ENCODE measurements at regions not wholly inside any gene's neighbourhood (a gene's known extent, or its start where the extent isn't known, plus 50 kb on each side); places are given as distances from the start of the nearest gene placed in this dataset.

GRCh38 chr6:126803769-126804168, 314.7 kb upstream of the RSPO3 start:
- no peaks in the 10 kb centered on the region for H3K36me3 ChIP-seq (ENCODE audit: control insufficient read depth, insufficient read depth, low read length)
- H3K4me3 ChIP-seq (ENCODE audit: low read depth, low read length), result no peak overlapping the region
- ChIA-PET CTCF (interaction anchor here (0.6 to 1.5 kb wide), 6 partner anchors 116 to 387 kb away, joined by 3 to 6 read pairs (median 4); no protein-coding TSS in a partner anchor), POLR2A (no interaction called here)
- Mint-ChIP-seq H3K4me1 (ENCODE audit: low read depth, unreplicated experiment) (peaks cover 30% of the 10 kb centered on the region), H3K36me3 (ENCODE audit: insufficient read depth, unreplicated experiment) (no peaks in the 10 kb centered on the region), H3K4me3 (ENCODE audit: unreplicated experiment) (no peak overlapping the region), H3K27ac (ENCODE audit: unreplicated experiment) (no peak overlapping the region), H3K27me3 (ENCODE audit: insufficient read depth, unreplicated experiment) (no peaks in the 10 kb centered on the region), H3K9me3 (ENCODE audit: unreplicated experiment) (no peaks in the 10 kb centered on the region)
- no peaks in the 10 kb centered on the region for H3K9me3 ChIP-seq
- BruUV-seq (replicated peaks), result no TSS peak
- H3K27me3 ChIP-seq (replicated peaks; ENCODE audit: control insufficient read depth, insufficient read depth, low read length), result no peaks in the 10 kb centered on the region
- TF ChIP-seq CTCF (IDR thresholded peaks at IDR 0.05; ENCODE audit: insufficient read depth in 1 of 2, low read depth in 1 of 2, low read length in 1 of 2, severe bottlenecking in 1 of 2, unreplicated experiment in 1 of 2), result no peak
- intact Hi-C loops (cut with micrococcal nuclease; ENCODE audit: unreplicated experiment), result loop anchor here (1.0 to 10.0 kb wide), 7 partner anchors 128 to 461 kb away; partner anchors contain the start of gene RNF146
- DNase-seq, result no peak
- peaks cover 44% of the 10 kb centered on the region for H3K4me1 ChIP-seq

- intact Hi-C loops (cut with micrococcal nuclease; ENCODE audit: unreplicated experiment), result loop anchor here (1.0 to 10.0 kb wide), 7 partner anchors 127 to 460 kb away; partner anchors contain the start of gene RNF146
- no peaks in the 10 kb centered on the region for H3K27me3 Mint-ChIP-seq (ENCODE audit: insufficient read depth, unreplicated experiment)
These were observed 314.0 kb upstream of the RSPO3 start for GRCh38 chr6:126804332-126805064.

GRCh38 chr6:126805861-126806260, 312.6 kb upstream of the RSPO3 start:
- H3K27ac Mint-ChIP-seq (ENCODE audit: unreplicated experiment), result no peak overlapping the region
- ChIA-PET POLR2A (no interaction called here), CTCF (no interaction called here)
- H3K9me3 Mint-ChIP-seq (ENCODE audit: unreplicated experiment), result no peaks in the 10 kb centered on the region
- peaks cover 23% of the 10 kb centered on the region for H3K4me1 Mint-ChIP-seq (ENCODE audit: low read depth, unreplicated experiment)
- H3K4me3 Mint-ChIP-seq (ENCODE audit: unreplicated experiment), result no peak overlapping the region
- H3K4me1 ChIP-seq, result peaks cover 32% of the 10 kb centered on the region
- intact Hi-C loops (cut with micrococcal nuclease; ENCODE audit: unreplicated experiment), result loop anchor here (10.0 kb wide), 2 partner anchors 389 to 459 kb away; partner anchors contain the start of gene RNF146
- H3K4me3 ChIP-seq (ENCODE audit: low read depth, low read length), result no peak overlapping the region
- BruUV-seq (replicated peaks), result no TSS peak
- DNase-seq, result no peak
- no peaks in the 10 kb centered on the region for H3K9me3 ChIP-seq
- no peaks in the 10 kb centered on the region for H3K36me3 Mint-ChIP-seq (ENCODE audit: insufficient read depth, unreplicated experiment)
- TF ChIP-seq CTCF (IDR thresholded peaks at IDR 0.05; ENCODE audit: insufficient read depth in 1 of 2, low read depth in 1 of 2, low read length in 1 of 2, severe bottlenecking in 1 of 2, unreplicated experiment in 1 of 2), result no peak
- no peaks in the 10 kb centered on the region for H3K27me3 Mint-ChIP-seq (ENCODE audit: insufficient read depth, unreplicated experiment)
- H3K27me3 ChIP-seq (replicated peaks; ENCODE audit: control insufficient read depth, insufficient read depth, low read length), result no peaks in the 10 kb centered on the region
- no peaks in the 10 kb centered on the region for H3K36me3 ChIP-seq (ENCODE audit: control insufficient read depth, insufficient read depth, low read length)

More at GRCh38 chr6:126804332-126805064, 314.0 kb upstream of the RSPO3 start:
- Mint-ChIP-seq H3K4me1 (ENCODE audit: low read depth, unreplicated experiment) (peaks cover 23% of the 10 kb centered on the region), H3K27ac (ENCODE audit: unreplicated experiment) (no peak overlapping the region), H3K4me3 (ENCODE audit: unreplicated experiment) (no peak overlapping the region), H3K9me3 (ENCODE audit: unreplicated experiment) (no peaks in the 10 kb centered on the region), H3K36me3 (ENCODE audit: insufficient read depth, unreplicated experiment) (no peaks in the 10 kb centered on the region)
- Histone ChIP-seq H3K4me1 (peaks cover 36% of the 10 kb centered on the region), H3K27me3 (replicated peaks; ENCODE audit: control insufficient read depth, insufficient read depth, low read length) (no peaks in the 10 kb centered on the region), H3K36me3 (ENCODE audit: control insufficient read depth, insufficient read depth, low read length) (no peaks in the 10 kb centered on the region), H3K4me3 (ENCODE audit: low read depth, low read length) (no peak overlapping the region), H3K9me3 (no peaks in the 10 kb centered on the region)
- DNase-seq, result peak; percentile 36 to 68
- BruUV-seq (replicated peaks), result no TSS peak
- CTCF ChIA-PET, result interaction anchor here (0.6 to 1.5 kb wide), 9 partner anchors 9 to 387 kb away, joined by 3 to 6 read pairs (median 3); no protein-coding TSS in a partner anchor
- TF ChIP-seq CTCF (IDR thresholded peaks at IDR 0.05; ENCODE audit: insufficient read depth in 1 of 2, low read depth in 1 of 2, low read length in 1 of 2, severe bottlenecking in 1 of 2, unreplicated experiment in 1 of 2), result peak; percentile 66 to 71
- POLR2A ChIA-PET, result no interaction called here

All from Caco-2 (cell line).